Fibroblast of upper back skin (primary cell): ENCODE measurements at regions not wholly inside any gene's neighbourhood (a gene's known extent, or its start where the extent isn't known, plus 50 kb on each side); places are given as distances from the start of the nearest gene placed in this dataset.

Source experiments
- DNase-seq: peaks from one replicate; pipeline ENCODE4 v3.0.0-alpha.2; 2013

- DNase-seq, result peak; percentile 5
These were observed 454.8 kb upstream of the SOX5 start for GRCh38 chr12:24404086-24404815.

GRCh38 chr12:24400533-24400932, 451.1 kb upstream of the SOX5 start:
- no peak for DNase-seq

- no peak for DNase-seq
These were observed 449.1 kb upstream of the SOX5 start for GRCh38 chr12:24398605-24399004.

GRCh38 chr12:24396224-24396623, 446.8 kb upstream of the SOX5 start:
- DNase-seq, result no peak

DNA sequence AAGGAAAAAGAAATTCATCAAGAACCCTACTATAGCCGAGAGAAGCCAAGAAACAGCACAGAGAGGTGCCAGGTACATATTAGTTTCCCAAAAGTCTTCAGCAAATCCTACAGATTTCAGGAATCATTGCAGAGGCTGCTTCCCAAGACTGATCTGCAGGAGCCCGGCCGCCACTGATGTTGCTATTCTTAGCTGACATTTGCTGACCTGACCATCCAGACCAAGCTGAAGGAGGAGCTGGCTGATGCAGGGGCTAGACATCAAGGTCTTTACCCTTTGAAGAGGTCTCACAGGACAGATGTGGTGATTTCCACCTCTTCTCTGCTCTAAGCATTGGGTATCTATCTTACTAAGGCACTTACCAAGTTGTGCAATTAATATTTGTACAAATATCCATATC, 444.8 kb upstream of the SOX5 start:
- DNase-seq, result no peak

DNA sequence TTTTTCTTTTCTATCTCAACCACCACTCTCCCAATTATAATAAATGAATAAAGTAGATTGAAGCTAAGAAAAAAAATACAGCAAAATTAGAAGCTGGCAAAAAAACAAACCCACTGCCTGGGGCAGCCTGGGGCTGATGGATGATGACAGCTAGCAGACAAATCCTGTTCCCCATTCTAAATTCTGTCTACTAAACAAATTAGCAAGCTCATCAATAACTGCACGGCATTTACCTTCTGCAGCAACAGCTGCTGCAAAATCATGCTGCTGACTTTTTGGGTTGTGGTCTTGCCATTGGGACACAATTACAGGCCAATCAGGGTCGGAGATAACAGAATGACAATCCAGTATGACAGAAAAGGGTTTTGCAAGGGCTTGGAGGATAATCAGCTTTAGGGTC, 443.6 kb upstream of the SOX5 start:
- no peak for DNase-seq

GRCh38 chr12:24389394-24389793, 439.9 kb upstream of the SOX5 start:
- DNase-seq, result no peak

DNA sequence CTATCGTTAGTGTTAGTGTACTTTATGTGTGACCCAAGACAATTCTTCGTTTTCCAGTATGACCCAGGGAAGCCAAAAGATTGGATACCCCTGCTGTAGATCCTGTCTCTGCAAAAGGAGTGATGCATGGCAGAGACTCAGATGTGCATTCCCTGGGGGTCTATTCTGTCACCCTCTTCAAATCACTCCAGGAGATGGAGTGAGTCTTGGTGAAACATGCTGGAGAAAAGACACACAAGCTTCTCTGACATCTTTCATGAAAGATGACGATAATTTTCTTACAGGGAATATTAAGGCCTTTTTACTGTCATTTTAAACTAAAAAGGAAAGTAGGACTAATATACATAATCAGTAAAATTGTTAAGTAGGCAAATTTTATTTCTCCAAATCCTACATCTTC, 437.9 kb upstream of the SOX5 start:
- no peak for DNase-seq

GRCh38 chr12:24386836-24387235, 437.4 kb upstream of the SOX5 start:
- no peak for DNase-seq

GRCh38 chr12:24381790-24382189, 432.3 kb upstream of the SOX5 start:
- DNase-seq, result no peak

- no peak for DNase-seq
These were observed 430.5 kb upstream of the SOX5 start for GRCh38 chr12:24379861-24380521.

DNA sequence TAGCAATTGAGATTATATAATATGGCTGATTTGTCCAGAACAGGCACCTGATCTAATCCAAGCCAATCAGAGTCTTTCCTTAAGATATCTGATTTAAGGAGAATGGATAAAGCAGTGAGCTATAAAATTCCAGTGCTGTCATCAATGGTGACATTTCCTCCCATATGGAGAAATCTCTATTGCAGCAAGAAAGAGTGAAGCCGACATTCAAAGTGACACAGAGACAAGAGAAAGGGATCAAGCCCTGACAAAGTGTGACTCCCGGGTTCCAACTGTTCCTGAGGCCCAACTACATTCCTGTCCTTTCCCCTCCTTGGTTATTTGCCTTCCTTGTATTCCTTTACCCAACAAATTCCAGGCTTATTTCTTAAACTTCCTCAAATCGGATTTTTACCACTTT, 430.0 kb upstream of the SOX5 start:
- DNase-seq, result no peak

GRCh38 chr12:24378548-24379407, 429.3 kb upstream of the SOX5 start:
- peak; percentile 13 for DNase-seq

GRCh38 chr12:24374452-24374851, 425.0 kb upstream of the SOX5 start:
- no peak for DNase-seq

DNA sequence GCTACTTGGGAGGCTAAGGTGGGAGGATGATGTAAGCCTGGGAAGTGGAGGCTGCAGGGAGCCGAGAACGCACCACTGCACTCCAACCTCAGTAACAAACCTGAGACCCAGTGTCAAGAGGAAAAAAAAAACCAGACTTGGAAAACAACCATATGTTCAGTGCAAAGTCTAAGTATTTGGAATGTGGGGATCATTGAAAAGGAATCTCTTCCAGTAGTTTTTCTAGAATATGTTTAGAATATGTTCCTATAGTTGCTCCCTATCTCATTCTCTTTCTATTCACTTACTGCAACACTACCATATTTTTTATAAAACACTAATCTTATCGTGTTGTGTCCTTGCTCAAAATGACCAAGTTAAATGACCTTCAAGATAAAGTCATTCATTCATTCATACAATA, 423.5 kb upstream of the SOX5 start:
- no peak for DNase-seq

DNA sequence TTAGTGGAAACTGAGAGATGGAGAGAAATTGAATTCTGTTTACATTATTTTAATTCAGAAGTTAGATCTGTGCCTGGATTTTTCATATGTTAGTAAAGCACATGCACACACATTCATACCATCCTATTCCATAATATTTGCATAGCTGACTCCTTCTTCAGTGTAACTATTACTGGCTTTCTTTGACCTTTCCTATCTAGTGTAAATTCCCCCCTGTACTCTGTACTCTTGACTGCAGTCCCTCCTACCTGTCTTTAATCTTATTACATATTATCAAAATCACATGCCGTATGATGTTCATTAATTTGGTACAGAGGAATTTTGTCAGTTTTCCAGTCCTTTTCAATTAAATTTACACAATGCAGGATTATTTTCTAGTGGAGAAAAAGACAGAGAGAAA, 417.0 kb upstream of the SOX5 start:
- no peak for DNase-seq

GRCh38 chr12:24364921-24365320, 415.5 kb upstream of the SOX5 start:
- DNase-seq, result no peak

DNA sequence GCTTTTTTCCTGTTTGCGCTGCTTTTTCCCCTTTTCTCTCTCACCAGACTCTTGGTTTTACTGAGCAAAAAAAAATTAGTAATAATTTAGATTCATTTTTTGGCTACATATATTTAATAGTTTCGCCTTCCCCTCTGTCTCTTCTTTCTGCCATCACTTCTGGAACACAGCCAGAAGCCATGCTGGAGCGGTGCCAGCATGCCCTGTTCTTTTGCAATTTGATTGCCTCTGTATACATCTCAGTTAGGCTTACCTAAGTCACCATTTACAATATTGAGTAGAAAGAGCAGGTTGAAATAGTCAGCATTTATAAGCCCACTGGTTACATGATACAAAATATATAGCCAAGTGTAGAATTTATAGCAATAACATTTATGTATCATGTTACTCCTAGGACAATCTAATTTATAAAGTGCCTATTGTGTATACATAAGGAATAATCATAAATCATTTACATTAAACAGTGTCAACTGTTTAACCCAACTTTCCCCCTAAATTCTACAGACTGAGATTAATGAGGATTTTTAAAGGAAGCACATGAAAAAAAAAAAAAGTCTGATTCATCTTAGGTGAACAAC, 413.8 kb upstream of the SOX5 start:
- no peak for DNase-seq

DNA sequence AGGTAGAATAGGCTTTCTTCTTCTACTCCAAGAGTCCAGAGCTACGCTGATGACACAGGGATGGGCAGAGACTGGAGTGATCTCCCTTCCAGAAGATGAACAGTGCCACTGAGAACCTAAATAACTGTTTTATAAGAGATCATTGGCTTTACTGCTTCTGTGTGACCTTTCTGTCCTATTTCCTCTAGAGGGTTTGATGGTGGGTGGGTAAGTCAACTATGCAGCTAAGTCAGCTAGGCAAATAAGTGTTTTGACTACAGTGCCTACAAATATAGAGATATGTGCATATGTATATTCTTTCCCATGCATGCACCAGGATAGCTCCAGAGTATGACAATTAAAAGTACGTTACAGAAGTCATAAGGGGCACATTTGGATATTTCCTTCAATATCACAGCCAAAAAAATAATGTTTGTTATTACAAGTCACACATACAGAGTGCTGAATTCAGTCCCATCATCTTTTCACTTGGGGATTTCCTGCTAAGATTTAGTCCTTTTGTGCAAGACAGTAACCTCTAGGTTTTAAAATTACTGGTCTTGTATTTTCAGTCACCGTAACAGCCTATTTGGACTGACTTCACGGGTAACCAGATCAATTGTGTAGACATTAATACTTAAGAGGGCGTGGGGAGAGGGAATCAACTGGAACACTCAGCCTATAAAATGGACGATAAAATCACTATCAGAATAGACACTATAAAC, 412.6 kb upstream of the SOX5 start:
- no peak for DNase-seq

- DNase-seq, result no peak
These were observed 411.4 kb upstream of the SOX5 start for GRCh38 chr12:24360907-24361306.

- DNase-seq, result no peak
These were observed 411.0 kb upstream of the SOX5 start for GRCh38 chr12:24360461-24360860.

- DNase-seq, result no peak
These were observed 410.6 kb upstream of the SOX5 start for GRCh38 chr12:24360057-24360456.

DNA sequence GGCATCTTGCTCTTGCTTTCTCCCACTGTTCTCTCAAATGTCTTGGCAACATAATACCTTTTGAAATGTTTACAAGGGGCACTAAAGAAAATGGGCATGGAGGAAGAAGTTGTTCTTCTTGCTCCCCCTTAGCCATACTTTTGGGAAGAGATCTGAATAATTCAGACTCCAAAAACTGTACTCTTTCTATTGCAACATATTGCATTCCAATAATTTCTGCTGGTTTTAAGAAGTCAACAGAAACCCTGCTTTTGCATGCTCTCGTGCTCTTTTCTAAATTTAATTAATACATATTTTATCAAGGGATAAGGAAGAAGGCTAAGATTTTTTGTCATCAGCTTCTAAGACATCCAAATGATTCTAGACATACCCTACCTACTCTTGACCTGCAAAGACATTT, 409.9 kb upstream of the SOX5 start:
- no peak for DNase-seq
